Stomach (tissue), 8 donors: ENCODE measurements at regions not wholly inside any gene's neighbourhood (a gene's known extent, or its start where the extent isn't known, plus 50 kb on each side); places are given as distances from the start of the nearest gene placed in this dataset.
A peak's percentile ranks its signal among the peaks of the same experiment; 100 is the strongest.

Experiments
- DNase-seq, 2 donors: peaks; one replicate each; pipeline versions ENCODE4 v3.0.0 to v3.0.0-alpha.2; 2013 to 2019
- H3K27ac ChIP-seq, 5 donors: fragments of 200-600 bp in 4 of 5; sonication (generic) in 4 of 5; one replicate each; pipeline ENCODE4 v1.5.1; 2013 to 2019; ENCODE audit warnings: mild to moderate bottlenecking in 1 of 5, moderate library complexity in 1 of 5
- H3K27me3 ChIP-seq, 3 donors: fragments of 200-600 bp; sonication (generic); one replicate each; pipeline ENCODE4 v1.5.1; 2017 to 2019; ENCODE audit warnings: mixed run types in 1 of 3
- H3K36me3 ChIP-seq, 4 donors: fragments of 200-600 bp; sonication (generic); 1 replicate in 3 of 4; 2 replicates in 1 of 4; pipeline ENCODE4 v1.5.1; 2016 to 2019
- H3K4me1 ChIP-seq, 4 donors: fragments of 200-600 bp; sonication (generic); one replicate each; pipeline ENCODE4 v1.5.1; 2016 to 2019
- H3K4me3 ChIP-seq, 4 donors: fragments of 200-600 bp; sonication (generic) in 3 of 4; one replicate each; pipeline ENCODE4 v1.5.1; 2016 to 2019; ENCODE audit warnings: mild to moderate bottlenecking in 1 of 4
- H3K9me3 ChIP-seq, 4 donors: fragments of 200-600 bp; sonication (generic); one replicate each; pipeline ENCODE4 v1.5.1; 2016 to 2019
- EP300 ChIP-seq: sonication (generic); formaldehyde crosslinking; IDR thresholded peaks from one replicate; pipeline ENCODE4 v1.6.1; 2017; ENCODE audit warnings: antibody characterized with exemption
- POLR2A ChIP-seq, 4 donors: fragments of 450-650 bp; IDR thresholded peaks; one replicate each; pipeline ENCODE4 v1.6.1; 2016; ENCODE audit warnings: antibody characterized with exemption in 4 of 4, control low read depth in 2 of 4, mild to moderate bottlenecking in 1 of 4, moderate library complexity in 1 of 4
- POLR2AphosphoS5 ChIP-seq, 3 donors: sonication (generic); formaldehyde crosslinking; IDR thresholded peaks; one replicate each; pipeline ENCODE4 v1.6.1; 2016; ENCODE audit warnings: antibody characterized with exemption in 3 of 3
- WGBS, 5 donors: extraction: QIAGEN DNeasy Blood & Tissue Kit in 3 of 5; methylation state at CpG; one replicate each; pipeline versions ENCODE4 v1.1.5 to v1.1.7; 2013 to 2018; 5-methylcytosine and 5-hydroxymethylcytosine counted together
- intact Hi-C: fragments of 100-400 bp; cut with DNase I; formaldehyde crosslinking; loops from one replicate; pipeline ENCODE4 v1.15.1; 2023; ENCODE audit warnings: low total_unique reads
- TF ChIP-seq, protein P1 (sequence below), 7 experiments: fragments of 450-650 bp in 4 of 7; fragments of 200-600 bp in 3 of 7; sonication (generic) in 3 of 7; IDR thresholded peaks; one replicate each; pipeline ENCODE4 v1.5.1; 2016 to 2019; ENCODE audit warnings: antibody characterized with exemption in 7 of 7, control low read depth in 2 of 7, mild to moderate bottlenecking in 1 of 7
- donor health status: healthy with polysubstance abuse.
- donor health status: Bipolar disorder and iron deficiency.
- donor health status: healthy.

DNA sequence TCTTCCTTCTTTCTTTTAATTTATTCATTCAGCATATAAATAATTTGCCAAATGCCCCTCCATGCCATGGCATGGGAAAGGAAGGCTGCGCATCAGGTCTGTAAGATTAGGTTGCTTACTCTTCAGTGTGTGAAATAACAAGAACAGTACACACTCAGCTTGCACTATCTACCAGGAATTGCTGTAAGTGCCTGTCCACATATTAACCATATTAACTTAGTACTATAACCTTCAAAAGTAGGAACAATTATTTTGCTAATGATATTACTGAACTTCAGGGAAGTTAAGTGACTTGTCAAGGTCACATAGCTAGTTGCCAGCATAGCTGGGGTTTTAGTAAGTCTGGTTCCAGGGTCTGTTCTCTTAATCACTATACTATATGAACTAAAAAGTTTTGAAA is 89.2 kb upstream of the PMFBP1 start:
- no peak overlapping the region for H3K27ac ChIP-seq
- no peak for TF ChIP-seq EP300
- TF ChIP-seq POLR2A (IDR thresholded peaks at IDR 0.05), result no peak
- H3K36me3 ChIP-seq, result no peaks in the 10 kb centered on the region
- no peaks in the 10 kb centered on the region for H3K4me1 ChIP-seq
- 53 to 97% (median 92%) methylated on average over 1 of the region's 1 CpG for WGBS, 5 donors
- no peak overlapping the region for H3K4me3 ChIP-seq
- intact Hi-C loops, result no loop called here
- DNase-seq, result no peak
- no peaks in the 10 kb centered on the region for H3K9me3 ChIP-seq
- H3K27me3 ChIP-seq, result no peaks in the 10 kb centered on the region

DNA sequence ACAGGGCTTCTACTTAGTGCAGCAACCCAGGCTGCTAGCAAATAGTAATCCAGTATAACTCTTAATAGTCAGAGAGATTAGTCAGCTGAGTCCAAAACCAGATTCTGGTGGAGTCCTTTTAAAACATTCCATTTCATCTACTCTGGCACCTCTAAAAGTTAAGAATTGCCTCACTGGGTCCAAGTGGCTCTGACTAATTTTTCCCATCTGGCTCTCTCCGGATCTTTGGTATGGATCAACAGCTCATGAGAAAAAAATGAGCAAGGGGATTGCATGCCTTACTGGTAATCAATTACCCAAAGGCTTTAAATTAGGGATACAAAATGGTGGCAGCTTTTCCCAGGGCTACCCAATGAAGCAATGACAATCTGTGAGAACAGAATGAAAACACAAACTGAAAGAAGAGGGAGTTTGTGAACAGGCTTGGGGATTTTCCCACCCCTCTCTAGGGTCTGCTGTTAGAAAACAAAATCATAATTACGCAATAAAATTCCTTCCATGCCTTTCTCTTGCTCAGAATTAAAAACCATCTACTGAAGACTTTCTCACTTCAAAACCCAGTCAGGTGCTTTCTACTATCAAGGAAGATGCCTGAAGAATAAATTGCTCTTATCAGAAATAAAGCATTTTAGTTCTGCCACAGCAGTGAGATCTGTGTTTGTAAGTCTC is 84.6 kb upstream of the PMFBP1 start:
- intact Hi-C loops, result loop anchor here (10.0 kb wide), 1 partner anchor 62 kb away; no protein-coding TSS in a partner anchor
- 53 to 91% (median 87%) methylated on average over 2 of the region's 2 CpGs for WGBS, 5 donors
- Histone ChIP-seq H3K27ac (no peak overlapping the region), H3K27me3 (no peaks in the 10 kb centered on the region), H3K4me1 (no peaks in the 10 kb centered on the region), H3K9me3 (no peaks in the 10 kb centered on the region), H3K4me3 (no peak overlapping the region), H3K36me3 (no peaks in the 10 kb centered on the region)
- TF ChIP-seq, protein P1, sequence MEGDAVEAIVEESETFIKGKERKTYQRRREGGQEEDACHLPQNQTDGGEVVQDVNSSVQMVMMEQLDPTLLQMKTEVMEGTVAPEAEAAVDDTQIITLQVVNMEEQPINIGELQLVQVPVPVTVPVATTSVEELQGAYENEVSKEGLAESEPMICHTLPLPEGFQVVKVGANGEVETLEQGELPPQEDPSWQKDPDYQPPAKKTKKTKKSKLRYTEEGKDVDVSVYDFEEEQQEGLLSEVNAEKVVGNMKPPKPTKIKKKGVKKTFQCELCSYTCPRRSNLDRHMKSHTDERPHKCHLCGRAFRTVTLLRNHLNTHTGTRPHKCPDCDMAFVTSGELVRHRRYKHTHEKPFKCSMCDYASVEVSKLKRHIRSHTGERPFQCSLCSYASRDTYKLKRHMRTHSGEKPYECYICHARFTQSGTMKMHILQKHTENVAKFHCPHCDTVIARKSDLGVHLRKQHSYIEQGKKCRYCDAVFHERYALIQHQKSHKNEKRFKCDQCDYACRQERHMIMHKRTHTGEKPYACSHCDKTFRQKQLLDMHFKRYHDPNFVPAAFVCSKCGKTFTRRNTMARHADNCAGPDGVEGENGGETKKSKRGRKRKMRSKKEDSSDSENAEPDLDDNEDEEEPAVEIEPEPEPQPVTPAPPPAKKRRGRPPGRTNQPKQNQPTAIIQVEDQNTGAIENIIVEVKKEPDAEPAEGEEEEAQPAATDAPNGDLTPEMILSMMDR (IDR thresholded peaks at IDR 0.05), result no peak
- TF ChIP-seq POLR2A (IDR thresholded peaks at IDR 0.05) (no peak), POLR2AphosphoS5 (IDR thresholded peaks at IDR 0.05) (no peak), EP300 (no peak)
- DNase-seq, result no peak

DNA sequence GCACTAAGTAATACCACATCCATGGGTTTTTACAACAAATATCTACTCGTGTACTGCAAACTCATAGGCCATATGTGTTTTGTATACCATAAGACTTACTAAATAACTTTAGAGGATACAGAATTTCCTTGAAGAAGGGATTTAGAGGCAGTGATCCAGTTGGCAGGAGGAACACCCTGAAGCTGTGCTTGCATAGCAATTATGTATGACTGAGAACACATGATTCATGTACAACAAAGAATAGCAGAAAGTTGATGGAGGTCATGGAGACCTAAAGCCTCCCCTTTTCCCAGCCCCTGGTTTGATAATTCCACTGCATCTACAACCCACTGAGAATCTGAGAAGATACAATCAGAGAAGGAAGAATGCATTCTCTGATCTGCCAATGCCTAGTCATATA is 83.8 kb upstream of the PMFBP1 start:
- Histone ChIP-seq H3K27ac (no peak overlapping the region), H3K9me3 (no peaks in the 10 kb centered on the region), H3K4me1 (no peaks in the 10 kb centered on the region), H3K4me3 (no peak overlapping the region), H3K27me3 (no peaks in the 10 kb centered on the region), H3K36me3 (no peaks in the 10 kb centered on the region)
- 74 to 82% (median 79%) methylated on average over 1 of the region's 1 CpG for WGBS, 5 donors
- no peak for TF ChIP-seq POLR2A (IDR thresholded peaks at IDR 0.05)
- no peak for TF ChIP-seq EP300
- no peak for TF ChIP-seq POLR2AphosphoS5 (IDR thresholded peaks at IDR 0.05)
- TF ChIP-seq, protein P1 (IDR thresholded peaks at IDR 0.05), result no peak
- no peak for DNase-seq
- intact Hi-C loops, result loop anchor here (10.0 kb wide), 1 partner anchor 61 kb away; no protein-coding TSS in a partner anchor

DNA sequence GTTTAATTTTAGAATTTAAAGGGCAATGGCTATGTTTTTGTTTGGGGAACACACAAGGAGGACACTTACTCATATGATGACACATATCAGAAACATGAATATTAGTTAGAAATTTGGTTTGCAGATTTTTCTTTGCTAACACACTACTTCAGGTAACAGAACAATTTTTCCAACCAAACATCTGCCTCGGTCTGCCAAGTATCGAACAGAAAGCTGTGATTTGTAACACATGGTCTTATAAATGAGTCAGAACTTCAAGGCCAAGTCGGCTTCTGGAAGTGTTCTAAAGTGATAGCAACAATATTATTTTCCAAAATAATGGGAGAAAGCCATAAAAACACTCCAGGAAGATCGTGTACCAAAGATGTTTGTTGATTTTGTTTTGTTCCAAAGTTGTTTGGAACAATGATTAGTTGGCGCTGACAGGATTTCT is 75.9 kb upstream of the PMFBP1 start:
- Histone ChIP-seq H3K9me3 (no peaks in the 10 kb centered on the region), H3K4me3 (no peak overlapping the region), H3K27me3 (no peaks in the 10 kb centered on the region), H3K27ac (no peak overlapping the region), H3K36me3 (no peaks in the 10 kb centered on the region), H3K4me1 (no peaks in the 10 kb centered on the region)
- peak in 1 of 2 donors; percentile 5 for DNase-seq
- TF ChIP-seq POLR2A (IDR thresholded peaks at IDR 0.05), result no peak
- TF ChIP-seq, protein P1 (IDR thresholded peaks at IDR 0.05), result no peak
- TF ChIP-seq POLR2AphosphoS5 (IDR thresholded peaks at IDR 0.05), result no peak
- TF ChIP-seq EP300, result no peak
- 63 to 76% (median 69%) methylated on average over 5 of the region's 5 CpGs for WGBS, 5 donors
- intact Hi-C loops, result no loop called here

DNA sequence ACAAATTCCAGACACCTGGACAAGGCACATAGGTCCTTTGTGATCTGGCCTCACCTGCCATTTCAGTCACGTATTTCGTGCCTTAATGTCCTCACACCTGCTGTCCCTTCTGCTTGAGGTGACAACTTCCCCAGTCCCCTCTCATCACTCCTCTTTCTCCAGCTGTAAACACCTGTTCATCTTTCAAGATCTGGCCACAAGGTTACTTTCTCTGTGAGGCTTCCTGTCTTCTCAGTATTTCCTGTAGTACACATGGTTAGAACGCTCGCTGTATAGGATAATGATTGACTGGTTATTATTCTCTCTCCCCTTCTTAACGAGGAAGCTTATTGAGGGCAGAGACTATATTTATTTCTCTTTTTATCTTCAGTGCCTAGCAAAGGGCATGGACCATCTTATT is 74.5 kb upstream of the PMFBP1 start:
- Histone ChIP-seq H3K36me3 (no peaks in the 10 kb centered on the region), H3K9me3 (no peaks in the 10 kb centered on the region), H3K4me1 (no peaks in the 10 kb centered on the region), H3K27ac (no peak overlapping the region), H3K4me3 (no peak overlapping the region), H3K27me3 (no peaks in the 10 kb centered on the region)
- intact Hi-C loops, result no loop called here
- WGBS, 5 donors, result 60 to 75% (median 66%) methylated on average over 5 of the region's 5 CpGs
- TF ChIP-seq POLR2A (IDR thresholded peaks at IDR 0.05) (no peak), POLR2AphosphoS5 (IDR thresholded peaks at IDR 0.05) (no peak), EP300 (no peak)
- TF ChIP-seq, protein P1 (IDR thresholded peaks at IDR 0.05), result no peak
- no peak for DNase-seq
